SK-N-SH (cell line): ENCODE measurements at regions not wholly inside any gene's neighbourhood (a gene's known extent, or its start where the extent isn't known, plus 50 kb on each side); places are given as distances from the start of the nearest gene placed in this dataset.

Experiments used
- CTCF ChIA-PET: fragments of 300-600, 350-600 bp; formaldehyde crosslinking; extraction: SDS; loops from one replicate; lab custom pipeline; 2021; lab: Yijun Ruan, JAX
- POLR2A ChIA-PET: fragments of 350-600 bp; sonication (Branson Sonifier 250); formaldehyde crosslinking; extraction: SDS; loops from one replicate; lab custom pipeline; 2020; ENCODE audit warnings: antibody characterized with exemption, inconsistent platforms; lab: Yijun Ruan, JAX
- DNase-seq: peaks from one replicate; pipeline ENCODE4 v3.0.0; 2012
- H2AFZ ChIP-seq: fragments of 200-600 bp; sonication (generic); 2 replicates; pipeline ENCODE4 v1.8.1; 2016; ENCODE audit warnings: antibody characterized with exemption, mild to moderate bottlenecking, low read depth
- H3F3A ChIP-seq: fragments of 200-600 bp; sonication (generic); replicated peaks from 2 replicates; pipeline ENCODE3; 2016; ENCODE audit warnings: antibody characterized with exemption, mild to moderate bottlenecking; ENCODE audit not compliant: insufficient read depth
- H3K27ac ChIP-seq, 2 experiments: fragments of 200-500 bp in 1 of 2; fragments of 200-600 bp in 1 of 2; sonication (Bioruptor generic) in 1 of 2; sonication (generic), shearing (Covaris generic) in 1 of 2; 2 replicates each; pipeline versions ENCODE4 v1.5.1 to v1.6.1; 2014 to 2016; ENCODE audit warnings: low read depth in 2 of 2, inconsistent platforms in 1 of 2, low read length in 1 of 2, mild to moderate bottlenecking in 1 of 2, mixed read lengths in 1 of 2
- H3K27me3 ChIP-seq: fragments of 200-600 bp; sonication (generic), shearing (Covaris generic); 2 replicates; pipeline ENCODE4 v1.6.1; 2016; ENCODE audit warnings: mixed run types; ENCODE audit not compliant: insufficient read depth
- H3K36me3 ChIP-seq, 2 experiments: fragments of 200-500 bp in 1 of 2; fragments of 200-600 bp in 1 of 2; sonication (Bioruptor generic) in 1 of 2; sonication (generic) in 1 of 2; replicated peaks in 1 of 2; 2 replicates each; pipeline versions ENCODE3 to v1.5.1; 2014 to 2016; ENCODE audit warnings: low read length in 1 of 2, mild to moderate bottlenecking in 1 of 2; ENCODE audit not compliant: insufficient read depth in 2 of 2, control insufficient read depth in 1 of 2
- H3K4me1 ChIP-seq, 2 experiments: fragments of 200-500 bp in 1 of 2; fragments of 200-600 bp in 1 of 2; sonication (Bioruptor generic) in 1 of 2; sonication (generic), shearing (Covaris generic) in 1 of 2; 2 replicates each; pipeline versions ENCODE4 v1.5.1 to v1.6.1; 2014 to 2016; ENCODE audit warnings: low read depth in 1 of 2, low read length in 1 of 2, mixed run types in 1 of 2; ENCODE audit not compliant: insufficient read depth in 2 of 2, control insufficient read depth in 1 of 2
- H3K4me2 ChIP-seq: fragments of 200-600 bp; sonication (generic), shearing (Covaris generic); 2 replicates; pipeline ENCODE4 v1.6.1; 2017; ENCODE audit warnings: mixed run types
- H3K4me3 ChIP-seq, 2 experiments: fragments of 200-500 bp in 1 of 2; fragments of 200-600 bp in 1 of 2; sonication (Bioruptor generic) in 1 of 2; sonication (generic), shearing (Covaris generic) in 1 of 2; 2 replicates each; pipeline versions ENCODE4 v1.5.1 to v1.8.1; 2014 to 2016; ENCODE audit warnings: low read depth in 2 of 2, inconsistent platforms in 1 of 2, low read length in 1 of 2, mild to moderate bottlenecking in 1 of 2, mixed read lengths in 1 of 2, moderate library complexity in 1 of 2
- H3K79me2 ChIP-seq: fragments of 200-600 bp; sonication (generic); 2 replicates; pipeline ENCODE4 v1.8.1; 2017; ENCODE audit warnings: mild to moderate bottlenecking; ENCODE audit not compliant: insufficient read depth
- H3K9ac ChIP-seq: fragments of 200-600 bp; sonication (generic); 2 replicates; pipeline ENCODE4 v1.6.1; 2017; ENCODE audit warnings: mixed run types
- H3K9me2 ChIP-seq: fragments of 200-600 bp; sonication (generic); 2 replicates; pipeline ENCODE4 v1.6.1; 2017; ENCODE audit warnings: mixed run types
- H3K9me3 ChIP-seq: fragments of 200-600 bp; sonication (generic); 2 replicates; pipeline ENCODE4 v1.6.1; 2017; ENCODE audit warnings: mixed run types, mild to moderate bottlenecking, moderate library complexity
- H4K20me1 ChIP-seq: fragments of 200-600 bp; sonication (generic); 2 replicates; pipeline ENCODE4 v1.6.1; 2017; ENCODE audit warnings: mild to moderate bottlenecking, mixed run types; ENCODE audit not compliant: insufficient read depth
- EZH2phosphoT487 ChIP-seq: fragments of 200-600 bp; sonication (generic); IDR thresholded peaks from 2 replicates; pipeline ENCODE4 v1.6.1; 2017; ENCODE audit warnings: low read depth, mixed run types, mild to moderate bottlenecking, antibody characterized with exemption, moderate library complexity, borderline replicate concordance
- GABPA ChIP-seq: IDR thresholded peaks from 2 replicates; pipeline ENCODE4 v1.4.0; 2012; ENCODE audit warnings: low read depth, mild to moderate bottlenecking
- JUND ChIP-seq: IDR thresholded peaks from 2 replicates; pipeline ENCODE4 v1.4.0; 2012
- MAX ChIP-seq: IDR thresholded peaks from 2 replicates; pipeline ENCODE4 v1.4.0; 2012; ENCODE audit warnings: low read depth
- MXI1 ChIP-seq: IDR thresholded peaks from 2 replicates; pipeline ENCODE4 v1.6.1; 2012; ENCODE audit warnings: mild to moderate bottlenecking, low read depth, low read length, improper control_type of control experiment
- NRF1 ChIP-seq: IDR thresholded peaks from 2 replicates; pipeline ENCODE4 v1.6.1; 2012; ENCODE audit warnings: low read depth, mild to moderate bottlenecking, low read length
- PBX3 ChIP-seq: IDR thresholded peaks from 2 replicates; pipeline ENCODE4; 2012
- RAD21 ChIP-seq: IDR thresholded peaks from 2 replicates; pipeline ENCODE4 v1.6.1; 2012; ENCODE audit warnings: mild to moderate bottlenecking, low read length
- RCOR1 ChIP-seq: fragments of 150-350 bp; IDR thresholded peaks from 2 replicates; pipeline ENCODE4 v1.6.1; 2017; ENCODE audit warnings: antibody characterized with exemption, low read length
- REST ChIP-seq: IDR thresholded peaks from 2 replicates; pipeline ENCODE4 v1.6.1; 2012; ENCODE audit warnings: mild to moderate bottlenecking, low read depth, low read length, moderate library complexity
- SIN3A ChIP-seq: IDR thresholded peaks from 2 replicates; pipeline ENCODE4 v1.6.1; 2012; ENCODE audit warnings: low read depth, mild to moderate bottlenecking, low read length, moderate library complexity, borderline replicate concordance
- SMC3 ChIP-seq: IDR thresholded peaks from 2 replicates; pipeline ENCODE4 v1.6.1; 2012; ENCODE audit warnings: low read depth, low read length, improper control_type of control experiment
- TCF12 ChIP-seq: IDR thresholded peaks from 2 replicates; pipeline ENCODE4 v1.4.0; 2012
- TEAD4 ChIP-seq: IDR thresholded peaks from 2 replicates; pipeline ENCODE4 v1.4.0; 2012; ENCODE audit warnings: mild to moderate bottlenecking, borderline replicate concordance; ENCODE audit not compliant: insufficient read depth
- ZBTB33 ChIP-seq: IDR thresholded peaks from 2 replicates; pipeline ENCODE4 v1.4.0; 2012; ENCODE audit warnings: low read depth, borderline replicate concordance
- WGBS: methylation state at CpG from one replicate; pipeline ENCODE4 v1.1.6; 2017; ENCODE audit warnings: low lambda C conversion rate; 5-methylcytosine and 5-hydroxymethylcytosine counted together

GRCh38 chr18:22579271-22579670, 161.6 kb upstream of the CTAGE1 start (continued):
- TF ChIP-seq ZBTB33 (no peak), SMC3 (no peak), RAD21 (no peak), MAX (no peak), SIN3A (no peak), MXI1 (no peak), GABPA (no peak)

GRCh38 chr18:22585333-22585732, 167.6 kb upstream of the CTAGE1 start:
- Histone ChIP-seq H2AFZ (no peak overlapping the region), H3K9me3 (no peaks in the 10 kb centered on the region), H3K9me2 (no peaks in the 10 kb centered on the region), H3K27ac (no peak overlapping the region), H3K9ac (no peak overlapping the region)
- POLR2A ChIA-PET = no interaction called here
- TF ChIP-seq TCF12 (no peak), RCOR1 (no peak), EZH2phosphoT487 (no peak), TEAD4 (no peak), JUND (no peak), NRF1 (no peak), RAD21 (no peak), PBX3 (no peak), SMC3 (no peak), REST (no peak), SIN3A (no peak)
- TF ChIP-seq, all 33 proteins: peak for 0
- H3K4me2 ChIP-seq = no peak overlapping the region
- no peaks in the 10 kb centered on the region for H3F3A ChIP-seq
- H4K20me1 ChIP-seq = no peaks in the 10 kb centered on the region
- DNase-seq = no peak
- H3K4me1 ChIP-seq = no peaks in the 10 kb centered on the region
- H3K79me2 ChIP-seq = no peaks in the 10 kb centered on the region
- H3K27me3 ChIP-seq = peaks cover 12% of the 10 kb centered on the region; the same call in 1 of the 2 replicates
- H3K36me3 ChIP-seq = no peaks in the 10 kb centered on the region
- CTCF ChIA-PET = no interaction called here
- 8% methylated on average over 1 of the region's 1 CpG for WGBS
- no peak overlapping the region for H3K4me3 ChIP-seq
